ENCODE measurements at regions not wholly inside any gene's neighbourhood (a gene's known extent, or its start where the extent isn't known, plus 50 kb on each side); places are given as distances from the start of the nearest gene placed in this dataset.

DNA sequence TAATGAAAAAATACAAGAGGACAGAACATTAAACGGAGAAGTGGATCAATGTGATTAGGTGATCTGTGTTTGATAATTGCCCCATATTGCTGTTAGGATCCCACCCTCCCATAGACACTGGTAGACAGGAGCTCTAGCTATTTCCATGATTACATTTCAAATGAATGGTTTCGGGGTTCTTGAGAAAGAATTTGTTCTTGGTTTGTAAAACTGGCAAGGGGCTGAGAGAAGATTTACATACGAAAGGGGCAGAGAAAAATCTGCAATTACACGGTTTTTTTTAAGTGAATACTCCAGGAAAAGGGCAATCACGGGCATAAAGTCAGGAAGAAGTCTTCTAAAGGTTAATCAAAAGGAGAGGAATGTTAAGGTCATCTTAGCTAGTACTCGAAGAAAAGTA is 2125.7 kb upstream of the PCDH20 start:
- no peak for FAIRE-seq
- H3K36me3 ChIP-seq (ENCODE audit: control insufficient read depth in 2 of 2, extremely low read depth in 1 of 2, insufficient read depth in 2 of 2, low read length in 2 of 2) = no peaks in the 10 kb centered on the region
- BruUV-seq (replicated peaks) = no TSS peak
- no peaks in the 10 kb centered on the region for H3K4me1 ChIP-seq (ENCODE audit: control insufficient read depth, extremely low read depth, insufficient read depth, low read length)
- H3K4me2 ChIP-seq (ENCODE audit: insufficient read depth, low read length) = no peak overlapping the region
- ChIA-PET POLR2A (no interaction called here), CTCF (interaction anchor here (1.0 kb wide), 1 partner anchor 9 kb away, joined by 4 read pairs; no protein-coding TSS in a partner anchor)
- no peaks in the 10 kb centered on the region for H4K20me1 ChIP-seq (replicated peaks; ENCODE audit: control insufficient read depth, extremely low read depth, insufficient read depth, low read length)
- no peak overlapping the region for H3K27ac ChIP-seq (ENCODE audit: insufficient read depth, low read depth, low read length)
- intact Hi-C loops (cut with micrococcal nuclease) (no loop called here), dilution Hi-C loops (cut with MboI; ENCODE audit: extremely low pct_ligation_motif_present, low sequenced_read_pairs) (no loop called here)
- no peaks in the 10 kb centered on the region for H3K9me1 ChIP-seq (replicated peaks; ENCODE audit: control insufficient read depth, extremely low read depth, insufficient read depth, low read length)
- H3K4me3 ChIP-seq (replicated peaks in 1 of 3; ENCODE audit: insufficient read depth in 1 of 3, low read depth in 1 of 3, low read length in 3 of 3) = no peak overlapping the region
- TF ChIP-seq JUN (IDR thresholded peaks at IDR 0.05; ENCODE audit: borderline replicate concordance, insufficient read depth, insufficient read length, low read depth) (no peak), FOS (IDR thresholded peaks at IDR 0.05; ENCODE audit: borderline replicate concordance, insufficient read depth, low read length) (no peak)
- H3K9me3 ChIP-seq (replicated peaks; ENCODE audit: control insufficient read depth, insufficient read depth, low read length) = no peaks in the 10 kb centered on the region
- no peaks in the 10 kb centered on the region for H3K79me2 ChIP-seq (ENCODE audit: control insufficient read depth, insufficient read depth, low read length)
- DNase-seq (ENCODE audit: low read depth, low spot score) = no peak
- H2AFZ ChIP-seq (ENCODE audit: low read depth, low read length) = no peak overlapping the region
- H3K27me3 ChIP-seq (ENCODE audit: control insufficient read depth in 2 of 2, insufficient read depth in 2 of 2, low read length in 2 of 2) = no peaks in the 10 kb centered on the region
- H3K9ac ChIP-seq (replicated peaks; ENCODE audit: extremely low read depth, insufficient read depth, low read length) = no peak overlapping the region

DNA sequence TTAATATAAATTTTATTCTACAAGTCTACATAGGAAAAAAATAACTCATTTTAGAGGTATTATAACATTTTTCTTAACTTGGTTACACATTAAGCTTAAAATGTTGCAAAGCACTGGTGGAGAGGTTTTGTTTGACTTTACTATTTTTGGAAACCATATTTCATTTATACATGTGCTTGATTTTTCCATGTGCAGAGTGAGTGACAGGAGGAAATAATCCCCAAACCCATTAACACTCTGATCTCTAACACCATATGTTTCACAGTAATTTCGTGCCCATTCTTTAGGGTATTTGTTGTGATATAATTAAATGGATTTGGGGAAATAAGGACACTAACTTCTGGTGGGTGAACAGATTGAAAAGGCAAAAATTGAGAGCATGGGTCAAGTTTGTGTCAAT is 2124.4 kb upstream of the PCDH20 start:
- ChIA-PET CTCF (no interaction called here), POLR2A (no interaction called here)
- Histone ChIP-seq H3K9ac (replicated peaks; ENCODE audit: extremely low read depth, insufficient read depth, low read length) (no peak overlapping the region), H3K4me3 (replicated peaks in 1 of 3; ENCODE audit: insufficient read depth in 1 of 3, low read depth in 1 of 3, low read length in 3 of 3) (no peak overlapping the region), H2AFZ (ENCODE audit: low read depth, low read length) (no peak overlapping the region), H3K4me1 (ENCODE audit: control insufficient read depth, extremely low read depth, insufficient read depth, low read length) (no peaks in the 10 kb centered on the region), H3K79me2 (ENCODE audit: control insufficient read depth, insufficient read depth, low read length) (no peaks in the 10 kb centered on the region), H3K9me1 (replicated peaks; ENCODE audit: control insufficient read depth, extremely low read depth, insufficient read depth, low read length) (no peaks in the 10 kb centered on the region), H3K36me3 (ENCODE audit: control insufficient read depth in 2 of 2, extremely low read depth in 1 of 2, insufficient read depth in 2 of 2, low read length in 2 of 2) (no peaks in the 10 kb centered on the region), H3K9me3 (replicated peaks; ENCODE audit: control insufficient read depth, insufficient read depth, low read length) (no peaks in the 10 kb centered on the region), H3K4me2 (ENCODE audit: insufficient read depth, low read length) (no peak overlapping the region), H3K27me3 (ENCODE audit: control insufficient read depth in 2 of 2, insufficient read depth in 2 of 2, low read length in 2 of 2) (no peaks in the 10 kb centered on the region), H4K20me1 (replicated peaks; ENCODE audit: control insufficient read depth, extremely low read depth, insufficient read depth, low read length) (no peaks in the 10 kb centered on the region), H3K27ac (ENCODE audit: insufficient read depth, low read depth, low read length) (no peak overlapping the region)
- no TSS peak for BruUV-seq (replicated peaks)
- DNase-seq (ENCODE audit: low read depth, low spot score) = no peak
- no peak for FAIRE-seq
- dilution Hi-C loops (cut with MboI; ENCODE audit: extremely low pct_ligation_motif_present, low sequenced_read_pairs) (no loop called here), intact Hi-C loops (cut with micrococcal nuclease) (no loop called here)
- no peak for TF ChIP-seq FOS (IDR thresholded peaks at IDR 0.05; ENCODE audit: borderline replicate concordance, insufficient read depth, low read length)
- no peak for TF ChIP-seq EZH2 (IDR thresholded peaks at IDR 0.05; ENCODE audit: borderline replicate concordance, low read depth, low read length, severe bottlenecking)
- TF ChIP-seq, protein P1, sequence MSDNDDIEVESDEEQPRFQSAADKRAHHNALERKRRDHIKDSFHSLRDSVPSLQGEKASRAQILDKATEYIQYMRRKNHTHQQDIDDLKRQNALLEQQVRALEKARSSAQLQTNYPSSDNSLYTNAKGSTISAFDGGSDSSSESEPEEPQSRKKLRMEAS (IDR thresholded peaks at IDR 0.05; ENCODE audit: insufficient read depth, insufficient read length) = no peak
- TF ChIP-seq, protein P2, sequence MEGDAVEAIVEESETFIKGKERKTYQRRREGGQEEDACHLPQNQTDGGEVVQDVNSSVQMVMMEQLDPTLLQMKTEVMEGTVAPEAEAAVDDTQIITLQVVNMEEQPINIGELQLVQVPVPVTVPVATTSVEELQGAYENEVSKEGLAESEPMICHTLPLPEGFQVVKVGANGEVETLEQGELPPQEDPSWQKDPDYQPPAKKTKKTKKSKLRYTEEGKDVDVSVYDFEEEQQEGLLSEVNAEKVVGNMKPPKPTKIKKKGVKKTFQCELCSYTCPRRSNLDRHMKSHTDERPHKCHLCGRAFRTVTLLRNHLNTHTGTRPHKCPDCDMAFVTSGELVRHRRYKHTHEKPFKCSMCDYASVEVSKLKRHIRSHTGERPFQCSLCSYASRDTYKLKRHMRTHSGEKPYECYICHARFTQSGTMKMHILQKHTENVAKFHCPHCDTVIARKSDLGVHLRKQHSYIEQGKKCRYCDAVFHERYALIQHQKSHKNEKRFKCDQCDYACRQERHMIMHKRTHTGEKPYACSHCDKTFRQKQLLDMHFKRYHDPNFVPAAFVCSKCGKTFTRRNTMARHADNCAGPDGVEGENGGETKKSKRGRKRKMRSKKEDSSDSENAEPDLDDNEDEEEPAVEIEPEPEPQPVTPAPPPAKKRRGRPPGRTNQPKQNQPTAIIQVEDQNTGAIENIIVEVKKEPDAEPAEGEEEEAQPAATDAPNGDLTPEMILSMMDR (IDR thresholded peaks at IDR 0.05; ENCODE audit: extremely low read depth in 1 of 2, insufficient read depth in 1 of 2, low read depth in 1 of 2, low read length in 2 of 2) = no peak
- no peak for TF ChIP-seq JUN (IDR thresholded peaks at IDR 0.05; ENCODE audit: borderline replicate concordance, insufficient read depth, insufficient read length, low read depth)
- TF ChIP-seq POLR2AphosphoS5 (IDR thresholded peaks at IDR 0.05; ENCODE audit: insufficient read depth, low read depth, low read length) = no peak
- TF ChIP-seq GATA2 (IDR thresholded peaks at IDR 0.05; ENCODE audit: insufficient read depth, insufficient read length, low read depth, low read length) = no peak

All from endothelial cell of umbilical vein (primary cell).